ENCODE measurements at regions not wholly inside any gene's neighbourhood (a gene's known extent, or its start where the extent isn't known, plus 50 kb on each side); places are given as distances from the start of the nearest gene placed in this dataset.

DNA sequence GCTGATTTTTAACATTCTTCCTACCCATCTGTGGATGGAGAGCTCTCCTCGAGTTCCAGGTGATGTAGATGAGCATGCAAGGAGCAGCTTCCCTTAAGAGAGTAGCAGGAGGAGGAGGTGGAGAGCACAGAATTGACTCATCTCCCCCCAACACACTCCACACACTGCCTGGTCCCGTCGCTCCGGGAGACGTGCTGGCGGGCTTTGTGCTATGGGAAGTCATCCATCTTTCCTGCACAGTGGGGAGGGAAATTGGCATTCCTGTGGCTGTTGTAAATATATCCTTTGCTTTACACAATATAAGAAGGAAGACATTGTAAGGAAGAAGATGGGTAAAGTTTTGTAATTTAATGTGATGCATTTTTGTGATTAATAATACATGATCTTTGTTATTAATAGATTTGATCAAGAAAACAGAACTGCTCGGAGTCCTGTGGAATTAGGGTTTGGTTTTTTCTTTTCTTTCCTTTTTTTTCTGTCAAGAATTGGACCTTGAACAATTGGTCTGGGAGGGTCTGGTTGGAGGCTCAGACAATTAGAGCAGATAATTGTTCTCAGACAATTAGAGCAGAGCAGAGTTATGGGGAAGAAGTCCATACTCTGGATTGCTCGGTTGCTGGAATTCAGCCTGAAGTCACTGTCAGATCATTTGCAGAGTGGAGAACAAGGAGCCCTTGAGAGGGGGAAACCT, 297.8 kb downstream of the GADD45G start:
- DNase-seq (ENCODE audit: low read depth, low spot score), result no peak

DNA sequence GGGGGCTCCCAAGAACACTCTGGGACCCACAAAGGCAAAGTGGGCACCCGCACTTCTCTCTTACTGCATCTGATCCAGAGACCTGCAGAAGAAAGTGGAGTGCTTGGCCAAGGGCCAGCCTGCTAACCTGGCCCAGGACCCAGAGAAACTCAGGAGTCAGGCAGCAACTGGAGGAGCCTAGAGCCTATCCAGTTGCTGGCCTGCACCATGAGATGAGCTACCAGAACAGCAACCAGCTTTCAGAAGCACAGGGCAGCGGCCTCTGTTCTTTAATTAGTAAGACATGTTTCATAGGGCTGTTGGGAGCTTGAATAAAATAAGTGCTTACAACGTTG, 298.3 kb downstream of the GADD45G start:
- DNase-seq (ENCODE audit: low read depth, low spot score), result no peak

DNA sequence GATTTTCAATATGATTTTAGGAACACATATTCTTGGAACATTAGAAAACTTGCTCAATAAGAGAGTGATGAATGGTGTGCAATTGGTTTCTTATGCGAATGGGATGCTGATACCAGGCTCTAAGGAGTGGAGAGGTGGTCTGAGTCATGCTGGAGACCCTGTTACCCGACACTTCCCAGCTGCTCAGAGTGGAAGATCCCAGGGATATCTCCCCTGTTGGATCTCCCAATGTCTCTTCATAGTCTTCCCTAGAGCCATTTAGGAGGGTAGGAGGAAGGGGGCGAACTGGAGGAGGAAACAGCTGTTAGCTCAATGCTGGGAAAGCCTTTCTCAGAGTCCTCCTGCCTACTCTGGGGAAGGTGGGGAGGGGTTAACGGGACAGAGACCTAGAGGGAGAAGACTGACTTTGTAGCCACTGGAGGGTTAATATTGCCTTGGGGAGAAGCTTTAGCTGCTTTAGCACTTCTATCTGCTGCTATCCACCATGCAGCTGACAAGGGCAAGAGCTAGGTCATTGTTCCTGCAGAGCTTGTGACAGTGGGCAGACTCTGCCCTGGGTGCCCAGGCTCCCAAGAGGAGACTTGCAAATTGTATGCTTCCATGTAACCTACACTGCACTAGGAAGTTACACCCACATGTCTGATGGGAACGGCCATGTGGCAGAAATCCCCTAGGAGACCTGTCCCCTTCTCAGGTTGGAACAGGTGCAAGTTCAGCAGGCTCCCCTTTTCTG, 301.0 kb downstream of the GADD45G start:
- DNase-seq (ENCODE audit: low read depth, low spot score), result no peak

DNA sequence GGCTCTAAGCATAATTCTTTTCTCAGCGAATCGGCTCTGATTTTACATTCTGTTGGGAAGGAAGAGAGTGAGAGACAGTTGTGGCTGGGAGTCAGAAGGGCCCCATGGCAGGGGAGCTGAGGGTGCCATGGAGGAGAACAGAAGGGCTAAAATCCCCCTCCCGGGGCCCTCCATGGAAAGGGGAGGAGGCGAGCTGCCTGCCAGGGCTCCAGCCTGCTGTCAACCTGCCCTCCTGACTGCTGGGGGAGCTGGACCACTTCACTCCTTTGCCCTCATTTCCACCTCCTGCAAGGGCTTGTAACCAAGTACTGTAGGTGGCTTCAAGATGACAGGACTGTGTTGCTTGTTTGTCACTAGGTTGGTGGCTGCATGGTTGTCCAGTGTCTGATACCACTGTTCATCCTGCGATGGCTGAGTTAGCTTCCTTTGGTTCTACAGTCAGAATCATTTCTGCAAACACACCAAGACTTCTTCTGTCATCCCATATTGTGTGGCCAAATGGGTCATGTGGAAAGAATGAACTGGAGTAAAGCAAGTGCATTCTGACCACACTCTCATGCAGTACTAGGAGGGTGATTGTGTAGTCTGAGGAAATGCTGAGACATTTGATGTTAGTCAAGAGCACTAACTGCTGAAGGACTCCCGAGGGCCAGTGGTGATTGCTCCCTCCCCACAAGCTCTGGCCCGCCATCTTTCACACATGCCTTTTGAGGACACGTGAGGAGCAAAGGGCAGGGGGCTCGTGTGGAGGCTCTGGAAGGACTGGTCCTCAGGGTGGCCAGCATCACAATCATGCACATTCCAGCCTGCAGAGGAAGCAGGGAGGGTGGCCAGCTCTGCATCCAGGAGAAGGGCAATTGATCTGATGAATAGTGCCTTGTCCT, 307.2 kb downstream of the GADD45G start:
- DNase-seq (ENCODE audit: low read depth, low spot score), result no peak

DNA sequence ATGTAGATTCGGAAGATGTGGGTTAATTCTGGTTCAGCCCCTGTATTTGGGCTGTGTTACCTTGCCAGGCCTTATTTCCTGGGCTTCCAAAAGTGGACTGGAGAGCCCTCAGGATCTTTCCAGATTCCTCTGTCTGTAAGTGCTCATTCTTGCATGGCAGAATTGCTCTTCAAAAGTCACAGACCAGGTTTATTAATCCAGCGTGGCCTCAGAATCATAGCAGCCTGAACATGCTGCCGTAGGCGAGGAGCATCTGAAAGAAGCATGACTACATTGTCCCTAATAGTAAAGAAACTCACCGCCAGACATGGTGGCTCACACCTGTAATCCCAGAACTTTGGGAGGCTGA, 307.8 kb downstream of the GADD45G start:
- DNase-seq (ENCODE audit: low read depth, low spot score), result no peak

DNA sequence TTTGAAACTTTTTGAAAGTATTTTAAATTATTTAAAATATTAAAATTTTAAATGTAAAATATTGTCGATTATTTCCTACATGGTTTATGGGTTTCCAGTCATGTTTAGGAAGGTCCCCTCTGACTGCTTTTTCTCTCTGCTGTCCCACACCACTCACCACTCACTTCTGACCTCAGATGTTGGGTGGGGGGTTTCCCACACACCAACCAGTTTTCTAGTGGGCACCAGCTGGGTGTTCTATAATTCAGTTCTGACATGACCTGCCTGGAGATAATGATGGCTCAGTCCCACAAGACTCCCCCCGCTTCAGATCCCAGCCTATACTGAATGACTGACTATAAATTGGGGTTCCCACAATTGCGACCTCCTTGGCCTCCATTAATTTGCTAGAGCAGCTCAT, 310.4 kb downstream of the GADD45G start:
- no peak for DNase-seq (ENCODE audit: low read depth, low spot score)

DNA sequence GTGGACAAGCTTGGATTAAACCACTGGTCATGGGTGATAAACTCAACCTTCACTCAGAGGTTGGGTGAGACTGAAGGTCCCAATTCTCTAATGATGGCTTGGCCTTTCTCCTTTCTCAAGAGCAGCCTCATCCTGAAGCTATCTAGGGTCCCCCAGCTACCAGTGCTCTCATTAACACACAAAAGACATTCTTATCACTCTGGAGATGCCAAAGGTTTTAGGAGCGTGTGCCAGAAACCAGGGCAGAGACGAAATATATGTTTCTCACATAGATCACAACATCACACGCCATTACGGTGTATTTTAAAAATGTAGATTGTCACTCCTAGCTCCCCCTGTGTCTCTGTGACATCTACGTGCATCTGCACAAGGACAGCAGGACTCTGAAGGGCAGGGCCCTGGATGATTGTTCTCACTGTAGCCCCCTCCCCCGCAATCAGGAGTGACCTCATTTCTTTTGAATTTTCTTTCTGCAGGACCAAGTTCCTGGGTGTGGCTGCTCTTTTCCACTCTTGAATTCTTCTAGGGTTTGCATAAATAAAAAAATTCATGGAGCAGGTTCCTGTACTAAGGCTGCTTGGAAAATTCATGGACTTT, 311.3 kb downstream of the GADD45G start:
- no peak for DNase-seq (ENCODE audit: low read depth, low spot score)

DNA sequence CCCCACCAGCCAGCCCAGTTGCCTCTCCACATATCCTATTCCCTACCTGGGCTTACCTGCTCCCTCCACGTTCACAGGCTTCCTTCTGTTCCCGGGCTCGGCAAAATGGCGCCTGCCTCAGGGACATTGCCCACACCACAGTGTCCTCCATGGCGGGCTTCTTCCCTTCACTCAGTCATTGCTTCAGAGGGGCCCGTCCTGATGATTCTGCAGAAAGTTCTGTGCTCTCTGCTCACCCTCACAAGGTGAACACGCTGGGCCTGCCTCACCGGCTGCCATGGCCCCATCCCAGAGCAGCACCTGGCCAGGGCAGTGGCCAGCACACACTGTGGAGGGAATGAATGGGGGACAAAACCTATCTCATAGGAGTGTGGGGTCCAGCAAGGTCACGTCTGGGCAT, 313.0 kb downstream of the GADD45G start:
- DNase-seq (ENCODE audit: low read depth, low spot score), result no peak

DNA sequence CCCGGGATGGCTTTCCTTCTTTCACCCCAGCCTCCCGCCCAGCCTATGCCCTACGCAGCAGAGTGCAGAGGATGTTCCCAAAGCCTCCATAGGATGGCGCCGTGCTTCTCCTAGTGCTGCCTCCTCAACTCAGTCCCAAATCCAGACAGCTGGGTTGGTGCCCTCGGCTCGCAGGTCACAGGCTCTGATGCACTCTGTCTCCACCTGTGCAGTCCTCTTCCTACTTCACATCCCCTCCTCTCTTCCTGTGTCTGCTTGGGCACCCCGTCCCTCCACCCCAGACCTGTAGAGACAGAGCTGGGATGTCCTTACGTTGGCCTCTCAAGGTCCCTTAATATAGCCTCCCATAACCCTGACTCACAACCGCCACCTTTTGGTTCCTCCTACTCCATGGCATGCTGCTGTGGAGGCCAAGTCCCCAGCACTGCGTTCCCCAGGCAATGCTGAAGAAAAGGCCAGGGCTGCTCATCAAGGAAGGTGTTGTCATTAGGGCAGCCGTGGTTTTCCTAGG, 314.4 kb downstream of the GADD45G start:
- DNase-seq (ENCODE audit: low read depth, low spot score), result no peak

DNA sequence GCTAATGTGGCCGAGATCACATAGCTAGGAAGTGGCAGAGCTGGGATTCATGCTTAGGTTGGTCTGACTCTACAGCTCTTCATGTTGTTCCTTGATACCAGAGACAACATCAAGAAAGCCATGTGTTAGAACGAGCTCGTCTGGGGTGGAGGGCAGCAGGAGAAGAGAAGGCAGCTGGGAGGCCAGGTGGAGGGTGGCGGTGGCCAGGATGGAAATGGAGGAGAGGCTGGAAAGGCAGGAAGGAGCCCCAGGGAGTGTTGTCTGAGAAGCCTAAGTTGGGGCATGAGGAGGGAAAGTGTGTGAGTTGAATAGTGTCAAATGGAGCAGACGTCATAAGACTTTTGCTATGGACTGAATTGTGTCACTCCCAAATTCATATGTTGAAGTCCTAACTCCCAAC, 315.3 kb downstream of the GADD45G start:
- no peak for DNase-seq (ENCODE audit: low read depth, low spot score)

DNA sequence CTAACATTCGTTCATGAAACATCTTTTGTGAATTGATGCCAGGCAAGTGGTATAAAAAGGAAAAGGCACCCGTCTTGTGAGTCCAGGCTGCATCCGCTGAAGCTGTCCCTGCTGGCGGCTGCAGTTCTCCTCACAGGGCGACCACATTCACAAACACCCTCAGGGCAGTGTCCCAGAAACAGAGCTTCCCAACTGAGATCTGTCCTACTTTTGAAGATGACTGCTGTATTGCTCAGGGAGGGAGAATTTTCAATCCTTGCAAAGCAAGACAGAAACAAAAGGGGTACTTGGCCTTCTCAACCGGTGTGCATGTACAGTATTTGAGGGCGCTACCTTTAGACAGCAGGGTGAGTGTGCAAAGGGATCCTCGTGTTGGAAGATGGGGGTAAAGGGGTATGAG, 316.1 kb downstream of the GADD45G start:
- no peak for DNase-seq (ENCODE audit: low read depth, low spot score)

DNA sequence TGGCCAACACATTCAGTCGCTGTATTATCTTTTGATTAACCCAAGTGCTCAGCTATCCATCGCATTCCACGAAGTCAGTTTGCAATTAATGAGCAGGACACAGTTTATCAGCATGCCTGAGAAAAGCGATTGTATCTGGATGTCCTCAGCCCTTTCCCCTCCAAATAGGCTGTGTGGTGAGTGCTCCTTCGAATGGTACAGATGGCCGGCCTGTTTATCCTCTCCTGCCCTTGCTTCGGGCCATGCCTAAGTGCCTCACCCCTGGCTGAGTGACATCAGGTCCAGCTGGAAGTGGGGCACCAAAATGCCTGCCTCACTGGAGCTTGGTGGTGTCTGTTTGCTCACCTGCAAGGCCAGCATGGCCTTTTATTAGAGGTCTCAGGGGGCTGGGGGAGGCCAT, 317.3 kb downstream of the GADD45G start:
- DNase-seq (ENCODE audit: low read depth, low spot score), result no peak

DNA sequence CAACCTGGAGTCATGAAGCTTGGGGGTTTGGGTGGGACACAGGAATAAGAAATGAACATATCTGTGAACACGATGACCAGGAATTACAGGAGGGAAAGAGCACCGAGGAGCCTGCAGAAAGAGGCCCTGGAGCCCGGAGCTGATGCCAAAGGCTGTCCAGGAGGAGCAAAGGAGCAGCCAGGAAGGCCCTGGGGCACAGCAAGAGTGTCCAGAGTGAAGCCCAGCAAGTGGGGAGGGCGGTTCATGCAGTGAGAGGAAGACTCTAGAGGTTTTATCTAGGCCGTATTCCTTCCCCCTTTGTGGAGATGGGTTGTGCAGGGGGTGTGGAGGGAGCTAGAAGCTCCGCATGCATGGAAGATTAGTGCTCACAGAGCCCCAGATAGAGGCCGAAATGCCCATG, 318.4 kb downstream of the GADD45G start:
- DNase-seq (ENCODE audit: low read depth, low spot score), result no peak

DNA sequence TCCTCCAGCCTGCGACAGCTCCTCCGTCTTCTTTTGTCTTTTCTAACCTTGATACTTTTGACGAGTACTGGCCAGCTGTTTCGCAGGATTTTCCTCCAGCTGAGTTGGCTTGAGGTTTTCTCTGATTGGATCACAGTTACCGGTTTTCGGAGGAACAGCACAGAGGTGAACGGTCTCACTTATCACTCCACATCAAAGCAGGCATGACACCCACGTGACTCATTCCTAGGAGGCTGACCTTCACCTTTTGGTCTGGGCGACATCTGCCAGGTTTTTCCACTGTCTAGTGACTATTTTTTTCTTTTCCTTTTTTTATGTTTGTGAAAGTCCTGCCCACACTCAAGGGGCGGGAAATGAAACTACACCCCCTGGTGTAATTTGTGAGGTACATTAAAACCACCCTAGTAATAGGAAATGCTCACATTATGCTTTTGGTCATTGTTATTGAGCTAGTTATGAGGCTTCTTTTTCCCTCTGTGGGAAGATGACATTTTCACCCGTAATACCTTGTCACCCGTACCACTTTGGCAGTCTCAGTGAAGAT, 319.2 kb downstream of the GADD45G start:
- no peak for DNase-seq (ENCODE audit: low read depth, low spot score)

DNA sequence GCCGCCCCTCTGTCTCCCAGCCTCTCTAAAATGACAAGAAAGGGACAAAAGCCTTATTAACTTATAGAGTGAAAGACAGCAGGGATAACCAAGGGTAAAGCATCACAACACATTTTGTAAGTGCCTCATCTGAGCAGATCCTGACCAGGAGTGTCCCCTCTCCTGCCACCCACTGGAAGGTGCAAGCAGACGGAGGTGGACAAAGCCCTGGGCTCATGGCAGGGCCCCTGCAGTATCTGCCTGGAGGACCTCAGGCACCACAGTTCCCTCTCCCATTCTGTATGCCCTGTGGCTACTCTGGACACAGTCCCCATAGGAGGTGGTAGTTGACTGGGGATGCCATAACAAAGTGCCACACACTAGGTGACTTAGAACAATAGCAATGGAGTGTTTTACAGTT, 319.8 kb downstream of the GADD45G start:
- no peak for DNase-seq (ENCODE audit: low read depth, low spot score)

DNA sequence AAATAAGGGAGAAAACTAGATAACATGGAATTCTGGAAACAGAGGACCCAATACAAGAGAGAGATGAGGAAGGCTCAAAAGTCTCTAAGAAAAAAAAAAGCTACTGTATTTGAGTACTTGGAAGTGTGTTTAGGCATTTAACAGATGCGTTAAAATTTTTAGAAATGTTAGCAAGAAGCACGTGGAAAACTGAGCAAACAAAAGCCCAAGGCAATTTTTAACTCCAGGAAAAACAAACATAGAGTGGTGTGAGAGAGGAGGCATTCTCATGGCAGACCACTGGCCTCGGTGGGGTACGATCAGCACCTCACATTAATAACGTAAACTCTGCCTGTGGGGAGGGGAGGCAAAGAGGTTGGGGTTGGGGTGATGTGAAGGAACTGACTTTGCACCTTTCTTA, 321.4 kb downstream of the GADD45G start:
- no peak for DNase-seq (ENCODE audit: low read depth, low spot score)

DNA sequence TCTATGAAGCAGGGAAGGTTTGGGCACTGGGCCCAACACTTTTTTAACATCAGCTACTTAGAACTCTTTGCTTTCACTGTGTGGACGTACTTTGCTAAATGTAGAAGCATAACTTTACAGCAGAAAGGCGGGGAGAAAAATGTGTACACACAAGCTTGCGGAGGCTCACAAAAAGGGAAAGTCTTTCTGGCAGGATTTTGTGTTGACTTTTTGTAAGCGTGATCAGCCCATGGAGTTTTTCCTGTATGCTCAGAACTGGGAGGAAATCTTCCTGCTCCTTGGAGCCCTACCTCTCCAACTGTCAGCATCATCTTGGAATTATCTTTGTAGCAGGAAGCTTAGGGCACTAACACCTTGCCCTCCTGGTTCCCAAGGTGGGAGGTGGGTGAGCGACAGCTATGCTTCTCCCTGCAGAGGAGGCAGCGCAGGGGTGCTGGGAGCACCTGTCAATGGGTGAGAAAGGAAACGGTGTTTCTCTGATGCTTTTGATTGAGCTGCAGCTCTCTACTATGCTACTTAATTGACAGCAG, 321.9 kb downstream of the GADD45G start:
- no peak for DNase-seq (ENCODE audit: low read depth, low spot score)

DNA sequence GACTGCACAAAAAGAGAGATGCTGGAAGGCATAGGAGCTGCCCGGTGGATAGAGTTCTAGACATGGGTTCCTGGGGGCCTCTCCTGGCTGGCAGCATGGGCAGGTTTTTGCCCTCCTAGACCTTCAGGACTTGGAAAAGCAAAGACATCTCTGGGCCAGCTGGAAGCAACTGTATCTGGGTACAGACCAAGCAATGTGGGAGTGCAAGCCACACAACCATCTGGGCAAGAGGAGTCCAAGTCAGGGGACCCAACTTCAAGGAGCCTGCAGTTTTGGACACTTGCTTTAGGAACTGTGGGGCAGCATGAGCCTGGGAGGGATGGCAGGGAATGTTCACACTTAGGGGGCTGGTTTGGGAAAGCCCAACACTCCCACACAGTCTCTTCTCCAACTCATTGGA, 323.3 kb downstream of the GADD45G start:
- DNase-seq (ENCODE audit: low read depth, low spot score), result no peak

DNA sequence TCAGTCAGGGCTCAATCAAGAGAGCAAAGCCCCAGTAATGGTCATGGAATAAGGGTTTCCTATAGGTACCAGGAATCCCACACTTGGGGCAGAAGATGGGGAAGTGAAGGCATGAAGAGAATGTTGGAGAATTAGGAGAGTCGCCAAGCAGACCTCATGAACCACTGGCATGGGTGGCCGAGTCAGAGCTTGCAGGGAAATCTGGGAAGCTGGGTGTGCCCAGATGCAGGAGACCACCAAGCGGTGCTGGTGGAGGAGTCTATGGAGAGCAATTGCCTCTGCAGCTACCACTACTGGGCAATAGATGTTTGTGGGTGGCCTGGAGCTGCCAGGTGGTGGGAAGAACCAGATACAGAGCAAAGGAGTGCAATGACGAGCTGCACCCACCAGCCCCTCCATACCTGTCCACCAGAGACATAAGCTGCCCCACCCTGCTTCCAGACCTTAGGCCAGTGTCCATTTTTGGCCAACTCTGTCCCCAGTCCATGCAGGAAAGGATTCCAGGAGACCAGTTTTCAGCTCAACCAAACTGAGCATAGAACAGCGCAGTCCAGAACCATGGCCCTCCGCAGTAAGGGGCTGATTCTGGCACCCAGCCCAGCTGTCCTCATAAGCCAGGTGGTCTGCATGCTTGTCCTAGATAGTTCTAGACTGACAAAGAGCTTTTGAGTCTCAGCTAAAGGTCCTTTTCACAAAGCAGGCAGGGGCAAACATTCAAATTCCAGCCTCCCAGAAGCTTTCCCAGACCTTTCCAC, 323.9 kb downstream of the GADD45G start:
- no peak for DNase-seq (ENCODE audit: low read depth, low spot score)

DNA sequence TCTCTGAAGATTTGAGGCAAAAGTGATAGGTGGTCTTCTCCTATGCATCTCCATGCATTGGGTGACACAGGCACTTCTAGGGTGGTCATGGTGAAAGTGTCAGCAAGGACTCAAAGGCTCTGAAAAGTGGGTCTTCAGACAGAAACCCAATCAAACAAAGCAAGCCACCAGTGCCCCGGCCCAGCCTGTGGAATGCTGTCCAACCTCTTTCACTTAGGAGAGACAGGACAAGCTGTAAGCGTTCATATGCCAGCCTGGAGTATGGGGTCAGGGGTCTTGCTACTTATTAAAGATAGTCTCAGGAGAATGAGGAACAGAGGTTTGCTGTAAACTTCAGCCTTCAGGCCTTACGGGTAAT, 324.5 kb downstream of the GADD45G start:
- DNase-seq (ENCODE audit: low read depth, low spot score), result no peak
